Aorta (tissue), 5 donors: ENCODE measurements at regions not wholly inside any gene's neighbourhood (a gene's known extent, or its start where the extent isn't known, plus 50 kb on each side); places are given as distances from the start of the nearest gene placed in this dataset.

Experiments used
- ATAC-seq: fragments of 200-7000 bp; cut with Tn5 transposase; one replicate; pipeline ENCODE4 v1.9.1; 2022; ENCODE audit warnings: moderate library complexity; ENCODE audit not compliant: low FRiP score
- DNase-seq, 2 donors: peaks; one replicate each; pipeline ENCODE4 v3.0.0-alpha.2; 2020
- H3K27ac ChIP-seq, 2 donors: one replicate each; pipeline ENCODE4 v1.5.1; 2013; ENCODE audit warnings: low read length in 2 of 2, mild to moderate bottlenecking in 2 of 2, moderate library complexity in 2 of 2, control low read depth in 1 of 2, inconsistent platforms in 1 of 2, low read depth in 1 of 2
- H3K27me3 ChIP-seq, 2 donors: one replicate each; pipeline ENCODE4 v1.6.1; 2013; ENCODE audit warnings: control low read depth in 1 of 2, low read length in 1 of 2, mild to moderate bottlenecking in 1 of 2, moderate library complexity in 1 of 2; ENCODE audit not compliant: insufficient read depth in 2 of 2, control insufficient read depth in 1 of 2
- H3K36me3 ChIP-seq, 2 donors: one replicate each; pipeline ENCODE4 v1.6.1; 2013; ENCODE audit warnings: control low read depth in 1 of 2, low read length in 1 of 2, mild to moderate bottlenecking in 1 of 2; ENCODE audit not compliant: insufficient read depth in 2 of 2, control insufficient read depth in 1 of 2
- H3K4me1 ChIP-seq, 2 donors: one replicate each; pipeline ENCODE4 v1.6.1; 2013; ENCODE audit warnings: low read length in 2 of 2, control low read depth in 1 of 2, mild to moderate bottlenecking in 1 of 2, moderate library complexity in 1 of 2; ENCODE audit not compliant: insufficient read depth in 2 of 2, control insufficient read depth in 1 of 2
- H3K4me3 ChIP-seq, 2 donors: one replicate each; pipeline ENCODE4 v1.5.1; 2013; ENCODE audit warnings: low read length in 2 of 2, control low read depth in 1 of 2, mild to moderate bottlenecking in 1 of 2
- H3K9me3 ChIP-seq: one replicate; pipeline ENCODE4 v1.6.1; 2013; ENCODE audit warnings: mild to moderate bottlenecking, low read length; ENCODE audit not compliant: control insufficient read depth
- WGBS, 2 donors: extraction: QIAGEN DNeasy Blood & Tissue Kit; methylation state at CpG; one replicate each; pipeline ENCODE4 v1.1.7; 2013; 5-methylcytosine and 5-hydroxymethylcytosine counted together
- intact Hi-C, 2 donors: fragments of 100-400 bp; cut with DNase I; formaldehyde crosslinking; loops; one replicate each; pipeline versions ENCODE4 v1.14.2 to v1.15.0; 2022
- donor health status: healthy with polysubstance abuse.
- donor health status: Bipolar disorder and iron deficiency.
- donor health status: DM: no; HTN: no; CAD: no.
- donor health status: DM: no; HTN: no; CAD: no.
- donor health status: DM: yes; HTN: yes; CAD: no.

GRCh38 chrX:150150076-150150779 is 211.9 kb upstream of the EOLA2 start:
- Histone ChIP-seq H3K4me3 (no peak overlapping the region), H3K27ac (peak overlapping the region in 1 of 2 donors; percentile 52), H3K36me3 (no peaks in the 10 kb centered on the region), H3K27me3 (no peaks in the 10 kb centered on the region), H3K9me3 (no peaks in the 10 kb centered on the region), H3K4me1 (no peaks in the 10 kb centered on the region)
- WGBS, 2 donors = 20 to 37% methylated on average over 4 of the region's 4 CpGs
- no peak for DNase-seq
- intact Hi-C loops = loop anchor here in 1 of 2 donors (10.0 kb wide), 1 partner anchor 215 kb away; the partner anchor contains the start of gene MAMLD1
- peak; percentile 40 for ATAC-seq

GRCh38 chrX:150150780-150151125 is 212.4 kb upstream of the MAMLD1 start:
- Histone ChIP-seq H3K36me3 (no peaks in the 10 kb centered on the region), H3K4me1 (no peaks in the 10 kb centered on the region), H3K27me3 (no peaks in the 10 kb centered on the region), H3K27ac (no peak overlapping the region), H3K9me3 (no peaks in the 10 kb centered on the region), H3K4me3 (no peak overlapping the region)
- DNase-seq (no peak), ATAC-seq (no peak)
- intact Hi-C loops = loop anchor here in 1 of 2 donors (10.0 kb wide), 1 partner anchor 214 kb away; the partner anchor contains the start of gene MAMLD1
- 90 to 91% methylated on average over 2 of the region's 2 CpGs for WGBS, 2 donors

- intact Hi-C loops = loop anchor here in 1 of 2 donors (10.0 kb wide), 1 partner anchor 213 kb away; the partner anchor contains the start of gene MAMLD1
- no peaks in the 10 kb centered on the region for H3K4me1 ChIP-seq
- WGBS, 2 donors = 82 to 91% methylated on average over 4 of the region's 4 CpGs
- H3K27me3 ChIP-seq = no peaks in the 10 kb centered on the region
- H3K36me3 ChIP-seq = no peaks in the 10 kb centered on the region
- no peak overlapping the region for H3K4me3 ChIP-seq
- no peak overlapping the region for H3K27ac ChIP-seq
- no peak for DNase-seq
- ATAC-seq = no peak
- H3K9me3 ChIP-seq = no peaks in the 10 kb centered on the region
These were observed 211.1 kb upstream of the MAMLD1 start for GRCh38 chrX:150152036-150152435.

GRCh38 chrX:150152546-150152945 is 210.6 kb upstream of the MAMLD1 start:
- 95 to 98% methylated on average over 2 of the region's 2 CpGs for WGBS, 2 donors
- intact Hi-C loops = loop anchor here in 1 of 2 donors (10.0 kb wide), 1 partner anchor 212 kb away; the partner anchor contains the start of gene MAMLD1
- H3K36me3 ChIP-seq = no peaks in the 10 kb centered on the region
- H3K27me3 ChIP-seq = no peaks in the 10 kb centered on the region
- no peak overlapping the region for H3K27ac ChIP-seq
- H3K4me1 ChIP-seq = no peaks in the 10 kb centered on the region
- H3K4me3 ChIP-seq = no peak overlapping the region
- H3K9me3 ChIP-seq = no peaks in the 10 kb centered on the region
- ATAC-seq = no peak
- DNase-seq = no peak

GRCh38 chrX:150155436-150156035 is 207.6 kb upstream of the MAMLD1 start:
- Histone ChIP-seq H3K9me3 (no peaks in the 10 kb centered on the region), H3K4me3 (no peak overlapping the region), H3K36me3 (no peaks in the 10 kb centered on the region), H3K27me3 (no peaks in the 10 kb centered on the region), H3K4me1 (peaks cover 0 to 2% of the 10 kb centered on the region in 2 donors), H3K27ac (no peak overlapping the region)
- intact Hi-C loops = loop anchor here in 1 of 2 donors (10.0 kb wide), 1 partner anchor 209 kb away; the partner anchor contains the start of gene MAMLD1
- WGBS, 2 donors = 8 to 21% methylated on average over 5 of the region's 5 CpGs
- ATAC-seq (peak; percentile 23), DNase-seq (peak; percentile 67 to 81)

GRCh38 chrX:150156615-150157014 is 206.5 kb upstream of the MAMLD1 start:
- Histone ChIP-seq H3K36me3 (no peaks in the 10 kb centered on the region), H3K4me3 (no peak overlapping the region), H3K9me3 (no peaks in the 10 kb centered on the region), H3K4me1 (peaks cover under 1 to 3% of the 10 kb centered on the region in 2 donors), H3K27ac (no peak overlapping the region), H3K27me3 (no peaks in the 10 kb centered on the region)
- intact Hi-C loops = loop anchor here in 1 of 2 donors (10.0 kb wide), 1 partner anchor 208 kb away; the partner anchor contains the start of gene MAMLD1
- DNase-seq (no peak), ATAC-seq (no peak)
- WGBS, 2 donors = 91 to 94% methylated on average over 4 of the region's 4 CpGs

- intact Hi-C loops = loop anchor here in 1 of 2 donors (10.0 kb wide), 1 partner anchor 208 kb away; the partner anchor contains the start of gene MAMLD1
- no peak for ATAC-seq
- Histone ChIP-seq H3K27me3 (no peaks in the 10 kb centered on the region), H3K36me3 (no peaks in the 10 kb centered on the region), H3K4me3 (no peak overlapping the region), H3K9me3 (no peaks in the 10 kb centered on the region), H3K4me1 (peaks cover 2 to 3% of the 10 kb centered on the region in 2 donors), H3K27ac (no peak overlapping the region)
- no peak for DNase-seq
- 51 to 70% methylated on average over 2 of the region's 2 CpGs for WGBS, 2 donors
These were observed 205.8 kb upstream of the MAMLD1 start for GRCh38 chrX:150157291-150157690.

GRCh38 chrX:150158554-150159332 is 204.4 kb upstream of the MAMLD1 start:
- no peak for DNase-seq
- 93 to 97% methylated on average over 9 of the region's 9 CpGs for WGBS, 2 donors
- intact Hi-C loops = loop anchor here in 1 of 2 donors (10.0 kb wide), 1 partner anchor 206 kb away; the partner anchor contains the start of gene MAMLD1
- no peak for ATAC-seq
- Histone ChIP-seq H3K36me3 (no peaks in the 10 kb centered on the region), H3K27me3 (no peaks in the 10 kb centered on the region), H3K4me1 (peaks cover 2 to 3% of the 10 kb centered on the region in 2 donors), H3K27ac (no peak overlapping the region), H3K4me3 (no peak overlapping the region), H3K9me3 (no peaks in the 10 kb centered on the region)
